ENCODE measurements at regions not wholly inside any gene's neighbourhood (a gene's known extent, or its start where the extent isn't known, plus 50 kb on each side); places are given as distances from the start of the nearest gene placed in this dataset.
A peak's percentile ranks its signal among the peaks of the same experiment; 100 is the strongest.

DNA sequence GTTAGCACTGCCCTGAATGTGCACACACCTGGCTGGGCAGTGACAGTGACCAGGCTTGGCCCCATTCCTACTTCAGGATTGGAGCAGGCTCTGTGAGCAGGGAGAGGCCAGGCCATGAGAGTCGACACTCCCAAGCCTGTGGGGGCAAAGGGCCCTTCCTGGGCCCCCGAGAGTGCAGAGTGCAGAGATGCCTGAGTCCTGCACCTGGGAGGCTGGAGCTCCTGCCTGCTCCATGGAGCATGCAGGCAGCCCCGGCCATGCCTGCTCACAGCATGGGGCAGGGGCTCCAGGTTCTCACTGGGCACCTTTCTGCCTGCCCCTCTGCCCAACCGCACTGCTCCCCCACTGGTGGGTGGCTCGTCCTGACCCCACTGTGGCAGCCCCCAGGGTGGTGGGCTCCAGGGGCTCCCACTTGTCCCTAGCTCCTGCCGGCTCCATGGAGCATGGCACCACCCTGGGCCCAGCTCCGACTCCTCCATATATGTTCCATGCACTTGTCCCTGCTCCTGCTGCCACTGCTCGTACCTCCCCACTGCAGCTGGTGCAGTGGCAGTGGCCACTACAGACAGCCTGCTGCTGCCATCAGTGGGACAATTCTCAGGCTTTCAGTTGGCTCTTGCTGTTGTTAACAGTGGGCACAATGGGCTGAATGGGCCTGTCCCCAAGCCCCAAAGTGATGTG is 282.0 kb downstream of the RPRM start:
- DNase-seq (ENCODE audit: low spot score), result peak; percentile 69

DNA sequence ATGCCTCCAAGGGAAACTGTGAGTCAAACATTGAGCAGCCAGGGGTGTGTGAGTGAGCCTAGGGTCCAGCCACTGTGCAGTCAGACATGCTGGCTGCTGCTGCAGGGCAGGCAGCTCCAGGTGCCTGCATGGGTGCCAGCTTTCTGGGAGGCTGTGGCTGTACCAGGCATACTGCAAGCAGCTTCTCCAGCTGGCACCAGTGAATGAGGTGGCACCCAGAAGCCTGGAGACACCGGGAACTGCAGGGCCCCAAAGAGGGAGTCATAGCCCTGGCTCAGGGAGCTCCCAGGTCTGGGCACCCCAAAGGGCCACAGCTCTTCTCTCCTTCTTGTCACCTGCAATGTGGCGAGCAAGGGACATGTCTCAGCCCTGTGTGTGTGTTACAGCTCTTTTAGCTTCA is 283.2 kb downstream of the RPRM start:
- no peak for DNase-seq (ENCODE audit: low spot score)

GRCh38 chr2:153189091-153189888 is 289.3 kb downstream of the RPRM start:
- no peak for DNase-seq (ENCODE audit: low spot score)

- DNase-seq (ENCODE audit: low spot score), result no peak
Measured at GRCh38 chr2:153179808-153180207, 298.8 kb downstream of the RPRM start.

GRCh38 chr2:153169609-153170008 is 309.0 kb downstream of the RPRM start:
- DNase-seq (ENCODE audit: low spot score), result no peak

DNA sequence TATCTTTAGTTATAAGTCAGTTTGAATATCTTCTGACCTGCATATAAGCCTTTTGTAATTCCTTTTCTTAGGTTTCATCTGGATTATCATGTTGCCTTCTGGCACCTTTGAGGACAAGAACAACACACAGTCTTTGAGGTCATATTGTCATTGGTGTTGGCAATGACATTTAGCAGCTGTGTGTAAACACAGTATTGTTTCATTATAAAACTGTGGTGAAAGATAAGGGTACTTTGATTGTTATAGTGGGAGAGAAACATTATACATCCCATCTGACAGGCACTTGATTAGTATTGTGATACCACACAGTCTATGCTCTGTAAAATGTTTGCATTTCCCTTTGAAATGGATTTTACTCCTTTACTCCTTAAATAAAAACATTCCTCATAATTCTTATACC is 313.5 kb downstream of the RPRM start:
- DNase-seq (ENCODE audit: low spot score), result no peak

GRCh38 chr2:153163055-153163454 is 315.5 kb downstream of the RPRM start:
- no peak for DNase-seq (ENCODE audit: low spot score)

GRCh38 chr2:153156743-153157142 is 321.8 kb downstream of the RPRM start:
- no peak for DNase-seq (ENCODE audit: low spot score)

GRCh38 chr2:153152036-153152435 is 326.5 kb downstream of the RPRM start:
- no peak for DNase-seq (ENCODE audit: low spot score)

GRCh38 chr2:153145470-153145978 is 333.0 kb downstream of the RPRM start:
- no peak for DNase-seq (ENCODE audit: low spot score)

- no peak for DNase-seq (ENCODE audit: low spot score)
Measured at GRCh38 chr2:153143540-153143939, 335.0 kb downstream of the RPRM start.

DNA sequence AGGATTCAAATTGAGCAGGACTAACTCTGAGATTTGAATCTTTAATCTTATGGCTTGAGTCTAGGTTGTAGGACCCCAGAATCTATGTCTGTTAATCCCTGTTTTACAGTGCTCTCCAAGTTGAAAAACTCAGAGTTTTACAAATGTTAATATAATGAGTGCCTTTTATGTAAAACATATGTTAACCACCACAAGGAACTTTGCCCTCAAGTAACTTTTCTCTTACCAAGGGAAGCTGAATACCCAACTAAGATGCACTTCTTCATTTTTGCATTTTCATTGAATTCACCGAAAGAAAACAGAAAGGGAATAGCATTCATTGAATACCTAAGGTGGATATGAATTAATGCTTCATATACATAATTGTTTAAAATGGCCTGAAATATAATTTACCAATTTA is 338.1 kb downstream of the RPRM start:
- DNase-seq (ENCODE audit: low spot score), result no peak

- no peak for DNase-seq (ENCODE audit: low spot score)
Measured at GRCh38 chr2:153138651-153139375, 339.7 kb downstream of the RPRM start.

GRCh38 chr2:153136216-153136615 is 342.3 kb downstream of the RPRM start:
- no peak for DNase-seq (ENCODE audit: low spot score)

DNA sequence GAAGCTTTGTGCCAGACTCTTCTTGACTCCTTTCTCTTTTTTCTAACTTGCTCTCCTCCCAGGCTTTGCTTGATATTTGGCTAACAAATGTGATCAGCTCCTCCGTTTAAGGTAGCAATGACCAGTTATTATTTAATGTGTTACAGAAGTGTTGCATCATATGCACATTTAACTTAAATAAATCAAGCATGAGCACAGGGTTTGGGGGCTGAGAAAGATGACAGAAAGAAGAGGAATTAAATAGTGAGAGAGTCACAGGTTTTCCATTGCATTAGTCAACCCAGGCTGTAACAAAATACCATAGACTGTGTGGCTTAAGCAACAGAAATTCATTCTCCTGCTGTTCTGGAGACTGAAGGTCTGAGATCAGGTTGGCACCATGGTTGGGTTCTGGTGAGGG is 343.8 kb downstream of the RPRM start:
- no peak for DNase-seq (ENCODE audit: low spot score)

GRCh38 chr2:153133716-153134115 is 344.8 kb downstream of the RPRM start:
- DNase-seq (ENCODE audit: low spot score), result no peak

DNA sequence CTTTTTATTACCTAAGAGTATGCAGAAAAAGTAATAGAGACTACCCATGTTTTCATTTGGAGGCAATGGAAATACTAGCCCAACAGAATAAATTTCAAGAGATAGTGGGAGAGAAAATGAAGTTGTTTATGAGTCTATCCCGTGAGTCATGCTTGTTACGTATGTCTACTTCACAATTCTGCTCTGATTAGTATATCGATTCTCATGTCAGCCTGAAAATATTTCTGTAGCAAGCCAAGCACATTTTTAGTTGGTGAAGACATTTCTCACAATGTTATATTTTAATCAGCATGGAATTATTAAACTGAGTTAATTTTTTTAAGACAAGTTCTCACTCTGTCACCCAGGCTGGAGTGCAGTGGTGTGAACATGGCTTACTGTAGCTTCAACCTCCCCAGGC is 346.1 kb downstream of the RPRM start:
- no peak for DNase-seq (ENCODE audit: low spot score)

- no peak for DNase-seq (ENCODE audit: low spot score)
Measured at GRCh38 chr2:153115141-153115540, 363.4 kb downstream of the RPRM start.

DNA sequence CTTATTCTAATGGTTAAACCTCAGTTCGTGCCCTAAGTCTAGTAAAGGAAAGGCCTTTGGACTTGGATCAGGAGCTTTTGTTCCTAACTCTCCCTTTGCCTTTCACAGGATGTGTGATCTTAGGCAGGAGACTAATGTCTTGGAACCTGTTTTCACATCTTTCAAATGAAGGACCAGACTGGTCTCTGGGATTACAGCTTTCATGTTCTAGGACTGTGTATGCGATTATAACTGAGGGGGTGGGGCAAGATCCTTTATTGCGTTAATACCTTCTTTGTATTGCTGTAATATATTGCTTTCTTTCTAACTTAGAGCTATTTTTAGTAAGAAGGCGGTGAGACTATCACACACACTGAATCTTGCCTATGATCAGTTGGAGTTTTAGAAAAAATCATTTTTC is 368.1 kb downstream of the RPRM start:
- DNase-seq (ENCODE audit: low spot score), result no peak

DNA sequence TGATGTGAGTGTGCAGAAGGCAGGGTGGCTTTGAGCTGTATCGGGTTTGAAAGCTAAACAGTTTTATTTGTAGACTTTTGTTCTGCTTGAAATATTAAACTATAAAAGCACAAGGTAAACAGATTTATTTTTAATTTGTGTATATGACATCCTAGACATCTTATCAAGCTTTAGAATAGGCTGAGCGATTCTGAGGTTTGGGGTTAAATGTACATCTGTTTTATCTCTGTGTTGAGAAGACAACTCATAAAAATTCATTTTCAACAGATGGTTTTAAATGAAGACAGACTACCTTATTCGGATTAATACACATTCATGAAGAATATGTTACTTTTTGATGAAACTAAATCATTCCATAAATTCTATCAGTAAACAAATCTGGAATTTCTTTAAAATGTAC is 368.8 kb downstream of the RPRM start:
- no peak for DNase-seq (ENCODE audit: low spot score)

GRCh38 chr2:153106802-153107477 is 371.6 kb downstream of the RPRM start:
- DNase-seq (ENCODE audit: low spot score), result no peak
